GM19043 (cell line): ENCODE measurements at regions not wholly inside any gene's neighbourhood (a gene's known extent, or its start where the extent isn't known, plus 50 kb on each side); places are given as distances from the start of the nearest gene placed in this dataset.

Experiments used
- ATAC-seq: cut with Tn5 transposase; IDR thresholded peaks from one replicate; pipeline ENCODE4 v1.9.1; 2021; ENCODE audit warnings: low read depth; ENCODE audit not compliant: unreplicated experiment

DNA sequence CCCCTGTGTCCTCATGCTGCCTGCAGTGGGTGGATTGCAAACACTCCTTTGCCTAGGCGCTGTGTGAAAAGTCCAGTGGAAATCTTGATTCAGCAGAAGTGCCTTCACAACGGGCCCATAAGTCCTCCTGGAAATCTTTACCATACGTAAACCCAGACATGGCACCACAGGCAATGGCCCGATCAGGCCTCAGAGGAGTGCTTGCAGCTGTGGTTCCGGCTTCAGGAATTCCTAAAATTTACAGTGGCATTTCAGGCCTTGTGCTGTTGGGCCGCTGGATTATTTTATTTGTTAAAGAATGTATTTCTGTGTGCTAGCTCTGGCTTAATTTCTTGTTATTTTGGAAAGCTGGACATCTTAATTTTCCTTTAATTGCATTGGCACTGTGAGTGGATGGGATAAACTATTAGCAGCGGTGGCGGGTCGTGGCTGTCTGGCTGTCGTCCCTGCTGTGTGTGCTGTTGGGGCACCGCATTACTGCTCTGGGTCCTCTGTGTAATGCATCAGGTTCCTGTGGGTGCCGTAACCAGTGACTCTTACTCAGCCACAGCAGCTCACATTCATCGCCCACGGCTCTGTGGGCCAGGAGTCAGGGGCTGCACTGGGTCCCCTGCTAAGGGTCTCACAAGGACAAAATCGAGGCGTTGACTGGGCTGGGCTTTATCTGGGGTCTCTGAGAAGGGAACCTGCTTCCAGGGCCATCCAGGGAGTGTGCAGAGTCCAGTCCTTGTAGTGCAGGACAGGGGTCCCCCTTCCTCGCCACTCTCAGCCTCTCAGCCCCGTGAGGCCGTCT, 73.1 kb downstream of the RTP5 start:
- no peak for ATAC-seq

DNA sequence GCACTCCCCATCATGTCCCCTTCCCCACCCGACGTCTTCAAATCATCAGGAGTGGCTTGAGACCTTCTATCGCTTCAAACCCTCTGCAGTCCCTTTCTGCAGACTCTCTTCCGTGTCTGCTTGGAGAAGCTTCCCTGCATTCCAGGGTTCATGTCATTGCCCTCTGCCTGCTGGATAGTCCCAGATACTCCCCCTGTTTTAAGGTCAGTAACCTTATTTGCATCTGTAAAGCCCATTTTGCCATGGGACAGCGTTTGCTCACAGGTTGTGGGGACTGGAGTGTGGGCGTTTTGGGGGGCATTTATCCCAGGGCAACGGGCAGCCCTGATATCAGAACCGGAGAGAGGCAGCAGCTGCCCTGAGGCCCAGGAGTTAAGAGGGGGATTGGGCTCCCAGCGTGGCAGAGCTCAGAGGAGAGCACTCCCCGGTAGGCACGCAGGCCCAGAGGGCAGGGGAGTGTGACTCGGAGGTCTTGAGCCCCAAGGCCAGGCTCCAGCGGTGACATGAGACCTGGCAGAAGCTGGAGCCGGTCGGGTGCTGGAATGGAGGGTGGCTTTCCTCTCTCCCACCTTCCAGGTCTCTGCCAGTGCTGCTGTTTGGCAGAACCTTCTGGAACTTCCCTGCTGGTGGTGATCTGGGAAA, 73.8 kb downstream of the RTP5 start:
- ATAC-seq, result no peak

DNA sequence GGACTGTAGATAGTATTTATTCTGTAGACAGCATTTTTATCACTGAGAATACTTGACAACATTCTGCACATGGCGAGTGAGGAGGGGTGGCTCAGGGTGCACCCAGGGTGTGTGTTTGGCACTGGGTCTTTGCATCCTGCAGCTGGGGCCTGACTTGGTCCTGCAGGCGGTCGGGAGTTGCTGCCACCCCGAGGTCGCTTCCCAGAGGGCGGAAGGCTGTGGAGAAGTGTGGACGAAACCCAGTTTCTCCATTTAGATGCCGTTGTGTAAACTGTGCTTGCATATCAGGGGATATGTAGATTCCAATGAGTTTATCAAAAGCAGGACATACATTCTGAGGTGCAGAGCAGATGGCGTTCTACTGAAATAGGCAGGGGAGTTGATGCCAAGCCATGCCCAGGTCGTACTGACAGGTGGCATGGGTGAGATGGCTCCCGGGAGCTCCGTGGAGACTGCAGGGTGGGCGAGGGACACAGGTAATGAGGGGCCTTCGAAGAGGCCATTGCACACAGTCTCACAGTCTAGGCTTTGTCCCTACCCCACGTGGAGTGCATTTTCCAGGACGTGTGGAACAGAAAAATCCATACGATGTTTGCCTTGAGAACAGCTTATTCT, 74.5 kb downstream of the RTP5 start:
- ATAC-seq, result no peak

DNA sequence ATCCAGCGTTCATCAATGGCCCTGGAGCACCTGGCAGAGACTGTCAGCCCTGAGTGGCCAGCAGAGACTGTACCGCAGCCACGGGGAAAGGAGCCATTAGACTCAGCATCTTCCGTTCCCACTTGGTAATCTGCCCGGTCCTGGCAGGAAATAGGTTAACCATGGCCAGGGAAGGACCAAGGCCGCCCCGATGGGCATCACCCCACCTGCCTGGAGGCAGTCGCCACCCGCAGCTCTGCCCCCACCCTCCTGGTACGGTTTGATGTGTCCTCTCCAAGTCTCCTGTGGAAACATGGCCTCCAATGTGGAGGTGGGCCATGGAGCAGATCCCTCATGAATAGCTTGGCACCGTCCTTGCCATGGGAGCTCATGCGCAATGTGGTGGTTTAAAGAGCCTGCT, 75.3 kb downstream of the RTP5 start:
- ATAC-seq, result no peak

DNA sequence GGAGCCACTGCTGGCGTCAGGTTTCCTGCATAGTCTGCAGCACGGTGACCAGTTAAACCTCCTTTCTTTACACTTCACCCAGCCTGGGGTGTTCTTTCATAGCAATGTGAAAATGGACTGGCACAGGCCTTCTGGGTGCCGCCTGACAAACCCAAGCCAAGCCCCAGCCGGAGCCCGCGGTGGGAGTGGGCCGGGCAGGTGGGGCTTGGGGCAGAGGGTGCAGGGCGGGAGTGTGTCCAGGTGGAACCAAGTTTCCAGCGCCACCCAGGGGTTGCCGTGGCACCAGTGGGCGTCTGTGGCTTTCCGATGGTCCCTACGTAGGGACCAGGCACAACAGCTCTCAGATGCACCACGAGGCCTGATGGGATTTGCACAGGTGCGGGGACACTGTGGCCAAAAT, 75.8 kb downstream of the RTP5 start:
- ATAC-seq, result no peak

DNA sequence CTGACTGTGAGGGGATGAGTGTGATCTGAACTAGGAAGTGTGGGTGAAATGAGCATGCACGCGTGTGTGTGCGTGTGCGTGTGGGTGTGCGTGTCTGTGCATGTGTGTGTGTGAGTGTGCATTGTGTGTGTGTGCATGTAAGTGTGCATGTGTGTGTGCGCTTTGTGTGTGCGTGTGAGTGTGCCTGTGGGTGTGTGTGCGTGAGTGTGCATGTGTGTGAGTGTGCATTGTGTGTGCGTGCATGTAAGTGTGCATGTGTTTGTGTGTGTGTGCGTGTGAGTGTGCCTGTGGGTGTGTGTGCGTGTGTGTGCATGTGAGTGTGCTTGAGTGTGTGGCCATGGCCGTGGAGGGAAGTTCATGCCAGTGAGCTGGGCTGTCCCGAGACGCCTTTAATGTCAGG, 76.3 kb downstream of the RTP5 start:
- ATAC-seq, result no peak

DNA sequence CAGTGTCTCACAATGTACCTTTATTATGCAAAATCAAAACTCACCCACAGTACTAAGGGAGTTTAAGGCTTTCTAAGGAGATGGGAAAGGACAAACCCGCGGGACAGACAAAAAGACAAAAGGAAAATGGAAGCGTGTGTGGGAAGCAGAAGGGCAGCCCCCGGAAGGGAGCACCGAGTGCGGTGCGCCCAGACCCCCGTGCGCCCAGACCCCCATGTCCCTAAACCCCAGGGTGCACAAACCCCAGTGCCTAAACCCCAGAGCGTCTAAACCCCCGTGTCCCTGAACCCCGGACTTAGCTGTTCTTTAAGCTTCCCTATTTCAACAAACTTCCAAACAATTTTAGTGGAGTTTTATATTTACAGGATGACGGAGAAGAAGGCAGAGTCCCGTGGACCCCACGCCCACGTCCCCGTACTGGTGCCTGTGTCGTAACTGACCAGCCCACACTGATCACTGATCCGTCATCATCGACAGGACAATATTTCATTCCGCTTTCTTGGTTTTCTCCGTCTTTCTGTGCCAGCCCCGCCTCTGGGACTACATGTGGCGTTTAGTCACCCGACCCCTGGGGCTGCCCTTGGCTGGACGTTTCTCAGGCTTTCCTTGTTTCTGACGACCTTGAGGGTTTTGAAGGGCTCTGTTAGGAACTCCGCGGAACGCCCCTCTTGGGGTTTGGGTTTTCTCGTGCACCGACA, 76.9 kb downstream of the RTP5 start:
- ATAC-seq, result no peak

DNA sequence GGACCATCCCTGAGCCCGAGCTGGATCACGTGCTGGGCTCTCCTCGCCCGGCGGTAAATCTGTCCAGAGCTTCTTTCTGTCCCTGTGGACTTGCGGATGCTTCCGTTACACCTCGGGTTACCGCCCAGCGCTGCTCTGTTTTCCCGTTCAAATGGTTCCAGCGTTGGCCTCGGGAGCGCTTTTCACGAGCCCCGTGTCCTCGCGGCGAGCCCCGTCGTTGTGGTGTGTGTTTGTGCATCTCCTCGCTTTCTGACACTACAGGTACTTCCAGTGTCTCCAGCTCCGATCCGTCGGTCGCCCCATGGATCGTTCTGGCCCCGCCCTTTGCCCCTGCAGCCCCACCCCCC, 77.4 kb downstream of the RTP5 start:
- ATAC-seq, result no peak

DNA sequence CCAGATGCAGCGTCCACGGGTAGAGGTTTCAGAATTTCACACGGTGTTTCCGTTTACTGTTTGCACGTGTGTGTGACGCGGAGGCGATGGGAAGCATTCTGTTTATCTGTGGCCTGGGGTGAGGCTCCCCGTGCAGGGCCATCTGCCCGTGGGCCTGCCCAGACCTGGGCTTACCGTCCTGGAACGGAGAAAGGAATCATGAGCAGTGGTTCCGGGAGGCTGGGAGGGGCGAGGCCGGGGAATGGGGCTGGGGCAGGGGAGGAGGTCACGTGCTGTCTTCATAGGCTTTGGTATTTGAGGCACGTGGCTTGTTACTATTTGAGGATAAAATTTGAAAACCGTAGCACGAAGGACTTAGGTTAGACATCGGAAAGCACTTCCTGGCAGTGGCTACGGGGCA, 77.9 kb downstream of the RTP5 start:
- ATAC-seq, result no peak

DNA sequence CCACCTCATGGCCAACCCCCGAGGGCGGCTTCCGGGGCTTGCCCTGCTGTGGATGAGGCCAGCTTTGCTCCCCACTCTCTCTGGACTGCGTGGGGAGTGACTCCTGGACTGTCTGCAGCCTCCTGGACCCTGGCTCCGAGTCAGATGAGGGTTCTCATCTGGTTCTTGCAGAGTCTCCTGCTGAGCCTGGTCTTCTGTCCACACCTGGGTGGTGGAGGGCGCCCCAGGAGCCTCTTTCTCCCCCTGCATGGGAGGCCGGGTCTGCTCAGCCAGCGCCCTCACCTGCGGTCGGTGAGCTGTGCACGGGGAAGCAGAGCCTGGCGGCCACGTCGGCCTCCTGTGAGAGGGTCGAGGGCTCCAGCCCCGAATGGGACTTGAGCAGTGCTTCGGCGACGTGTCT, 78.3 kb downstream of the RTP5 start:
- ATAC-seq, result no peak

DNA sequence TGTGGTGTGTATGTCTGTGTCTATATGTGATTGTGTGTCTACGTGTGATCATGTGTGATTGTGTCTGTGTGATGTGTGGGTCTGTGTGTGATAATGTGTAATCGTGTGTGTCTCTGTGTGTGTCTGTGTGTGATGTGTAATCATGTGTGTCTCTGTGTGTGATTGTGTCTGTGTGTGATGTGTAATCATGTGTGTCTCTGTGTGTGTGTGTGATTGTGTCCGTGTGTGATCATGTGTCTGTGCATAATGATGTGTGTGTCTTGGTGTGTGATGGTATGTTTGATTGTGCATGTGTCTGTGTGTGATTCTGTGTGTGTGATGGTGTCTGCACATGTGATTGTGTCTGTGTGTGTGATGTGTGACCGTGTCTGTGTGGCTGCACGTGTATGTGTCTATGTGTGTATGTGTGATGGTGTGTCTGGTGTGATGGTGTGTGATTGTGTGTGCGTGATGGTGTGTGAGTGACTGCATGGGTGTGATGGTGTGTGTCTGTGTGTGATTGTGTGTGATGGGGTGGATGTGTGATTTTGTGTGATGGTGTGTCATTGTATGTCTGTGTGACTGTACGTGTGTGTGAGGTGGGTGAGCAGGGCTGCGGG, 78.9 kb downstream of the RTP5 start:
- ATAC-seq, result no peak

DNA sequence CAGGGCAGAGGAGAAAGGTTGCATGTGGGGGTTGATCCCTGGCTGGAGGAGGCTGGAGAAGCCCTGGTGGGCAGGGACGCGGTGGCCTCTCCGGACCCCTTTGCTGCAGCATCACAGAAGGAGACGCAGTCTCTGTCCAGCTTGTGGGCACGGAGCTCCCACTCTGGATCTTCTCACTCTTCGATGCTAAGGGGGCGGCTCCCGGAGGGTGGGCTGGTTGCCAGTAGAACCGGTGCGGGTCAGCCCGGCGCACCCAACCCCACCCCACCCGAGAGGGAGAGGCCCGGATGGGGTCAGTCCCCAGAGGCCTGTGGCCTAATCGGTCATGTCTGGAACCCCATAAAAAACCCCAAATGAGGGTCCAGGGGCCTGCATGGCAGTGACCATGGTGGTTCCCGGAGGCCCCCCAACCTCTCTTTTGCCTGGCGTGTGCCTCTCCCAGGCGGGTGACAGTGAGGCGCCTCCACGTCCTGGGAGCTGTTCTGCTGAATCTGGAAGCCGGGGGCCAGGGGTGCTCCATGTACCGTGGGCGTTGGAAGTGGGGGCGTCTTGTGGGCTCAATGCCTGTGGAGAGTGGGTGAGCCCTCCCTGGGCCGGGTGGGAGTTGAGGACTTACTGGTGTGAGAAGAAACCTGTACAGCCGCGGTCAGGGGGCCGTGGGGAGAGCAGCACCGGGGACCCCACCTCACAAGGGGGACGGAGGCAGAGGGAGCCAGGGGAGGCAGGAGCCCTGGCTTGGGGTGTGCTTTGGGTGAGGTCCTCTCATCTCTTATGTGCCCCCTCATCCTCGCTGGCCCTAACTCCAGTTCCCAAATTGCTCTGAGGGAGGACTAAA, 79.6 kb downstream of the RTP5 start:
- no peak for ATAC-seq

DNA sequence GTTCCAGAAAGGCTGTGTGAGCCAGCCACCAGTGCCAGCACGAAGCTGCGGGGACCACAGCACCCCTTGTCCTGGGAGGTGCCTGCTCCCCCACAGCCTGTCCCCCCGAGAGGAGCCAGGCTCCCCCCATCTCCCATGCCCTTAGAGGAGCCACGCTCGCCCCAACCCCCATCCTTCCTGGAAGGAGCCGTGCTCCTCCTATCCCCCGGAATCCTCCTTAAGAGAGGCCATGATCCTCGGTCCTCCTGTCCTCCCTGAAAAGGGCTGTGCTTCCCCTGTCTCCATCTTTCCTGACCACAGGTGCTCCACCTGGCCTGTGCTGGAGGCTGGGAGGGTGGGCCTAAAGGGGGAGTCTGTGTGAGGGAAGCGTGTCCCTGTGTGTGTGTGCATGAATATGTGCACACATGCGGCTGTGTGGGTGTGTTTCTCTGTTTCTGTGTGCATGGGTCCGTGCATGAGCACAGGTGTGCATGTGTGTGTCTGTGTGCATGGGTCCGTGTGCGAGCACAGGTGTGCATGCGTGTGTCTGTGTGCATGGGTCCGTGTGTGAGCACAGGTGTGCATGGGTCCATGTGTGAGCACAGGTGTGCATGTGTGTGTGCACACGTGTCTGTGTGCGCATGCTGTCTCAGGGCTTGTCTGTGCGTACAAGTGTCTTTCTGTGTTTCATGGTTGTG, 80.3 kb downstream of the RTP5 start:
- no peak for ATAC-seq

DNA sequence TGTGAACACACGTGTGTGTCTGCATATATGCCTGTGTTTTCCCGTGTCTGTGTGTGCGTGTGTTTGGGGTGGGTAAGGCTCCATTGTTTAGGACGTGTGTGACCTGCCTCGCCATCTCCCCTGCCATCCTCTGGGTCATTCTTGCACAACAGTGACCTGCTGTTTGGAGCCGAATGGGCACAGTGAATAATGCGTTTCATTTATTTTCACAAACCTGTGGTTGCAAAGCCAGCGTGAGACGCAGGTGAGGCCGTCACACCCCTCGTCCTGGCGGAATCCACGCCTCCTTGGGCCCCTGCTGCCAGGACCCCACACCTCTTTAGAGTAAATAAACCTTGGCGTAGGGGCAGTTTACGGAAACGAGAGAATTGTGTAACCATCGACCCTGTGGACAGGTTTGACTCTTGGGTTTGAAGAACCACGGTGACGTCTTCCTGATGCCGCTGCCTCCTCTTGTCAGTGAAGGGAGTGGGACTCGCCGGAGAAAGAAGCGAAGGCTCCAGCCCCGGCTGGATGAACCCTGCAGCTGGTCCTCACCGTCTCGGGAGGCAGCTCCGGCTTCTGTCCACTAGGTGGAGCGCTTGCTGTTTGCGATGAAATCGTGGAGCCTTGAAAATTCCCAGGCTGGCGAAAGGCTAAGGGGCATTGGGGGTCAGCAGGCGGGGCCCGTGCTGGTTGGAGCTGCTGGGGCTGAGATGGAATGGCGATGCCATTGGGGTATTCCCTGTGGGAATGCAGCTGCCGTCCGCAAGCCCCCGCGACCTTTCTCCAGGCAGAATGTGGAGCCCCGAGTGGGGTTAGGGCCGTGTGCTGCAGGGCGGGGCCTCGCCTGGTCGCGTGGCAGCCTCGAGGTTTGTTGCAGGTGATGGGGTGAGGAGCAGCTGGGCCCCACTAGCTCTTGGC, 81.1 kb downstream of the RTP5 start:
- no peak for ATAC-seq

DNA sequence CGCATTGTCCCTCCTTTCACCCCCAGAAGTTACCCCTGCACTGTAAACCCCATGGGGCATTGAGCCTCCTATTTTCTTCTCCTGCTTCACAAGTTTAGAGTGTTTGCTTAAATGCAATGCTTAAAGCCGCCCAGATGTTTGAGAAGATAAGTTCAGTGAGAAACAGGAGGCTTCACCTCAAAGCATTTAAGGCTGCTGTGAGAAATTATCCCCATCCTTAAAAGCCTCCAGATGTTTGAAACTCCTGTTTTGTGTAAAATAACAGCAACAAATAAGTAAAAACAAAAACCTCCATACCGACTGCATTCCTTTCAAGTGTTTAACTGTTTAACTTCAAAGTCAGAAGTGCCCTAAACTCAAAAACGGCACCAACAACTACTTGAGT, 81.8 kb downstream of the RTP5 start:
- ATAC-seq, result no peak

DNA sequence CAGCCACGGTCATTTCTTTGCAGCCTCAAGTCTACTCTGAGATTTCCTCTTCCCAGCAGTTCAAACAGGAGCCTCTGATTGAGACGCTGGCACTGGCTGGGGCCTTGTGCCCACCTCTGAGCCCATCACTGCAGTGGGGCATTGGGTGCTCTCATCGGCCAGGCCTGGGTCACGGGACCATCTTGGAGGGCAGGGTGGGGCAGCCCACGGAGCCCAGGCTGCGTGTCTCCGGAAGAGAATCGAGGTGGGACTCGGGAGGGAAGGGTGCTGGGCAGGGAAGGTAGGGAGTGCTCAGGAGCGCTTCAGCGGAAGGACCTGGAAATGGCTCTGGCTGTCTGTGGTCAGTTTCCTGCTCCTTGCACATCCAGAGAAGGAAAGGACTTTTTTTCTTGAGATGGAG, 82.4 kb downstream of the RTP5 start:
- ATAC-seq, result no peak

DNA sequence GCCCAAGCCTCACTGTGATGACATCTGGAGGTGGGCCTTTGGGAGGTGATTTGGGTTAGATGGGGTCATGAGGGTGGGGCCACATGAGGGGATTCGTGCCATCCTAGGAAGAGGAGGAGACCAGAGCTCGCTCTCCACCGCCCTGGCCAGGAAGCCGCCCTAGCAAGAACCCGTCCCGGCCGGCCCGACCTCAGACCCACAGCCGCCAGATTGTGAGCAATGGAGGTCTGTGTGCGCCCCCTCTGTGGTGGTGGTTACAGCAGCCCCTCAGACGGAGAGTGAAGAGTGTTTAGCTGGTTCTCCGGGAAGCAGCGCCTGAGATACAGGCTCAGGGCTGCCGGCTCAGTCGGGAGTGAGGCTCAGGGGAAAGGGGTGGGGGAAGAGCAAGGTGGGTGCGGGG, 83.3 kb downstream of the RTP5 start:
- no peak for ATAC-seq

DNA sequence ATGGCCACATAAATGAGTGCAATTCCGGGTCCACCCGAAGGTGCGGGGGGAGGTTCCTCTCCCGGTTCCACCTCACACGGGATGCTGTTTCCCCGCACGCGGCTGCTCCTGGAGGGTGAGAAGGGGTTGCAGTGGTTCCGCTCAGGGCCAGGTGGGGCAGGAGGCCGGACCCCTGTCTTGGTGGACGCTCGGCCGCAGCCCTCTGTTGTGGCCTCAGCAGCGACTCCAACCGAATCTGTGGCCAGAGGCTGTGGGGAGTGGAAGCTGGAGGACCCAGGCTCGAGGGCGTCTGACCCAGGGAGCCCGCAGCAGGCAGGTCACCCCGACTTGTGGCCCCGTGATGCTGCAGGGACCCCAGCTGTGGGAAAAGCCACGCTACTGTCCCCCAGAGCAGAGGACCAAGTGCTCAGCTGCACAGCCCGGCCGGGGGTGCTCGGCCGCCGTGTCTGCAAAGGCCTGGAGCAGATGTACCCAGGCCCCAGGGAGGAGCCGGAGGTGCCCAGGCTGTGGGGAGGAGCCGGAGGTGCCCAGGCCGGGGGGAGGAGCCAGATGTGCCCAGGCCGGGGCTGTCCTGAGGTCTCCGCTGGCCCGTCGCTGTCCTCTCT, 83.9 kb downstream of the RTP5 start:
- ATAC-seq, result no peak
